D721Med (cell line): ENCODE measurements at regions not wholly inside any gene's neighbourhood (a gene's known extent, or its start where the extent isn't known, plus 50 kb on each side); places are given as distances from the start of the nearest gene placed in this dataset.

Source experiments
- DNase-seq: peaks from one replicate; pipeline ENCODE4 v3.0.0; 2011; ENCODE audit warnings: low spot score; ENCODE audit not compliant: insufficient read length
- FAIRE-seq: peaks from 2 replicates; lab custom pipeline; 2011; peaks lifted over from hg19 to GRCh38; lab: Jason Lieb, UNC
- CTCF ChIP-seq: IDR thresholded peaks from 2 replicates; pipeline ENCODE4 v1.5.1; 2012; ENCODE audit warnings: mild to moderate bottlenecking, control low read depth; ENCODE audit not compliant: insufficient read depth; ENCODE audit errors: missing control alignments

- DNase-seq (no peak), FAIRE-seq (no peak)
- TF ChIP-seq CTCF: no peak
Measured at GRCh38 chr4:38287101-38287851, 327.1 kb downstream of the PTTG2 start.

GRCh38 chr4:38289553-38289952, 329.4 kb downstream of the PTTG2 start:
- no peak for TF ChIP-seq CTCF
- DNase-seq (no peak), FAIRE-seq (no peak)

- FAIRE-seq (no peak), DNase-seq (no peak)
- TF ChIP-seq CTCF: no peak
Measured at GRCh38 chr4:38290366-38290765, 330.2 kb downstream of the PTTG2 start.

GRCh38 chr4:38290914-38291313, 330.7 kb downstream of the PTTG2 start:
- no peak for TF ChIP-seq CTCF
- no peak for FAIRE-seq
- DNase-seq: no peak

GRCh38 chr4:38292529-38292928, 332.3 kb downstream of the PTTG2 start:
- no peak for DNase-seq

GRCh38 chr4:38294238-38294637, 334.0 kb downstream of the PTTG2 start:
- TF ChIP-seq CTCF: no peak
- FAIRE-seq (no peak), DNase-seq (no peak)

More at GRCh38 chr4:38292529-38292928, 332.3 kb downstream of the PTTG2 start:
- TF ChIP-seq CTCF: no peak
- FAIRE-seq: no peak

- no peak for TF ChIP-seq CTCF
- DNase-seq (no peak), FAIRE-seq (no peak)
Measured at GRCh38 chr4:38297061-38297460, 336.9 kb downstream of the PTTG2 start.
